ENCODE measurements at regions not wholly inside any gene's neighbourhood (a gene's known extent, or its start where the extent isn't known, plus 50 kb on each side); places are given as distances from the start of the nearest gene placed in this dataset.

GRCh38 chr4:162782096-162782777, 384.5 kb downstream of the NAF1 start:
- TF ChIP-seq CTCF (IDR thresholded peaks at IDR 0.05) (no peak), POLR2A (IDR thresholded peaks at IDR 0.05) (no peak)
